ENCODE measurements at regions not wholly inside any gene's neighbourhood (a gene's known extent, or its start where the extent isn't known, plus 50 kb on each side); places are given as distances from the start of the nearest gene placed in this dataset.

- DNase-seq: no peak
These were observed 83.6 kb downstream of the XIST start for GRCh38 chrX:73768886-73769285.

GRCh38 chrX:73768160-73768559, 84.4 kb downstream of the XIST start:
- no peak for DNase-seq

GRCh38 chrX:73767017-73767416, 85.5 kb downstream of the XIST start:
- DNase-seq: no peak

GRCh38 chrX:73766431-73766795, 86.1 kb downstream of the XIST start:
- no peak for DNase-seq

GRCh38 chrX:73765776-73766430, 86.6 kb downstream of the XIST start:
- peak; percentile 67 for DNase-seq

- no peak for DNase-seq
These were observed 94.3 kb downstream of the XIST start for GRCh38 chrX:73758250-73758649.

Data from NCI-H1105 treated with DMSO at 0.1 percent for 48 hours (cell line).